ENCODE measurements at regions not wholly inside any gene's neighbourhood (a gene's known extent, or its start where the extent isn't known, plus 50 kb on each side); places are given as distances from the start of the nearest gene placed in this dataset.
"Not testable (repeated sequence)": the region's sequence is repeated elsewhere in the genome, so short reads cannot be mapped to it uniquely, and the experiment has no call there.

GRCh38 chr4:26015133-26015651 is 101.2 kb downstream of the SMIM20 start:
- Histone ChIP-seq H3K4me3 (no peak overlapping the region), H3K9me3 (replicated peaks in 1 of 11) (peaks cover 13 to 36% (median 24%) of the 10 kb centered on the region in 11 experiments), H3K36me3 (no peaks in the 10 kb centered on the region), H3K27ac (no peak overlapping the region), H3K4me1 (peaks cover 0 to 42% (median 0%) of the 10 kb centered on the region in 10 experiments; a peak in 6 of 20 replicates), H3K9ac (no peak overlapping the region), H3K27me3 (no peaks in the 10 kb centered on the region), H3K4me2 (peak overlapping the region in 2 of 11 experiments; percentile 63 to 78; a peak in 4 of 22 replicates), H4K20me1 (no peaks in the 10 kb centered on the region)
- no peak for TF ChIP-seq Cebpa-rat (IDR thresholded peaks at IDR 0.05)

GRCh38 chr4:26015906-26016305 is 101.9 kb downstream of the SMIM20 start:
- no peaks in the 10 kb centered on the region for H3K27me3 ChIP-seq
- no peaks in the 10 kb centered on the region for H3K36me3 ChIP-seq
- peaks cover 13 to 30% (median 21%) of the 10 kb centered on the region in 11 experiments for H3K9me3 ChIP-seq (replicated peaks in 1 of 11)
- no peak for TF ChIP-seq Cebpa-rat (IDR thresholded peaks at IDR 0.05)
- H4K20me1 ChIP-seq: no peaks in the 10 kb centered on the region
- no peak overlapping the region for H3K27ac ChIP-seq
- H3K9ac ChIP-seq: no peak overlapping the region
- no peak overlapping the region for H3K4me2 ChIP-seq
- H3K4me3 ChIP-seq: no peak overlapping the region
- H3K4me1 ChIP-seq: peaks cover 0 to 49% (median 0%) of the 10 kb centered on the region in 10 experiments; a peak in 6 of 20 replicates

- Histone ChIP-seq H3K4me2 (no peak overlapping the region), H3K36me3 (no peaks in the 10 kb centered on the region), H3K27ac (no peak overlapping the region), H4K20me1 (no peaks in the 10 kb centered on the region), H3K4me3 (no peak overlapping the region), H3K9me3 (replicated peaks in 1 of 11) (peaks cover 13 to 30% (median 21%) of the 10 kb centered on the region in 11 experiments), H3K27me3 (no peaks in the 10 kb centered on the region), H3K9ac (no peak overlapping the region), H3K4me1 (peaks cover 0 to 61% (median 0%) of the 10 kb centered on the region in 10 experiments; a peak in 6 of 20 replicates)
- no peak for TF ChIP-seq Cebpa-rat (IDR thresholded peaks at IDR 0.05)
Measured at GRCh38 chr4:26017531-26017930, 103.5 kb downstream of the SMIM20 start.

GRCh38 chr4:26017961-26018700 is 104.1 kb downstream of the SMIM20 start:
- Histone ChIP-seq H3K4me2 (0 out of 22 replicates have a peak overlapping the region, but pooled peaks of 1 of the 11 experiments have one; percentile 2), H3K4me1 (peaks cover 0 to 62% (median 0%) of the 10 kb centered on the region in 10 experiments; a peak in 6 of 20 replicates), H3K9me3 (replicated peaks in 1 of 11) (peaks cover 13 to 30% (median 21%) of the 10 kb centered on the region in 11 experiments)
- not testable (repeated sequence) for H3K4me3 ChIP-seq, H3K36me3 ChIP-seq, H3K9ac ChIP-seq, H3K27ac ChIP-seq, H3K27me3 ChIP-seq, H4K20me1 ChIP-seq

GRCh38 chr4:26020083-26020668 is 106.2 kb downstream of the SMIM20 start:
- H3K4me2 ChIP-seq: peak overlapping the region in 3 of 11 experiments; percentile 55 to 80 (median 71); a peak in 7 of 22 replicates
- H3K27me3 ChIP-seq: no peaks in the 10 kb centered on the region
- peak overlapping the region in 3 of 11 experiments; percentile 9 to 53 (median 40); a peak in 3 of 22 replicates for H3K9ac ChIP-seq
- H3K9me3 ChIP-seq (replicated peaks in 1 of 11): peaks cover 13 to 30% (median 21%) of the 10 kb centered on the region in 11 experiments
- H3K36me3 ChIP-seq: no peaks in the 10 kb centered on the region
- peak overlapping the region in 3 of 11 experiments; percentile 43 to 82 (median 69); a peak in 5 of 22 replicates for H3K27ac ChIP-seq
- TF ChIP-seq Cebpa-rat (IDR thresholded peaks at IDR 0.05): no peak
- H3K4me1 ChIP-seq: peaks cover 0 to 42% (median 0%) of the 10 kb centered on the region in 10 experiments; a peak in 6 of 20 replicates
- H4K20me1 ChIP-seq: no peaks in the 10 kb centered on the region
- H3K4me3 ChIP-seq: no peak overlapping the region

GRCh38 chr4:26020881-26021280 is 106.9 kb downstream of the SMIM20 start:
- Histone ChIP-seq H3K4me3 (no peak overlapping the region), H3K4me2 (peak overlapping the region in 3 of 11 experiments; percentile 55 to 80 (median 71); a peak in 6 of 22 replicates), H3K27me3 (no peaks in the 10 kb centered on the region), H3K27ac (peak overlapping the region in 3 of 11 experiments; percentile 43 to 82 (median 69); a peak in 5 of 22 replicates), H3K4me1 (peaks cover 0 to 38% (median 0%) of the 10 kb centered on the region in 10 experiments; a peak in 6 of 20 replicates), H3K9ac (peak overlapping the region in 2 of 11 experiments; percentile 9 to 53; a peak in 2 of 22 replicates), H3K9me3 (replicated peaks in 1 of 11) (peaks cover 13 to 30% (median 21%) of the 10 kb centered on the region in 11 experiments), H4K20me1 (no peaks in the 10 kb centered on the region), H3K36me3 (no peaks in the 10 kb centered on the region)
- no peak for TF ChIP-seq Cebpa-rat (IDR thresholded peaks at IDR 0.05)

GRCh38 chr4:26021417-26022345 is 107.7 kb downstream of the SMIM20 start:
- Histone ChIP-seq H3K4me1 (peaks cover 0 to 38% (median 0%) of the 10 kb centered on the region in 10 experiments; a peak in 6 of 20 replicates), H3K9ac (no peak overlapping the region; a peak in 1 of 22 replicates), H3K36me3 (no peaks in the 10 kb centered on the region), H3K27ac (no peak overlapping the region), H3K4me3 (no peak overlapping the region), H3K27me3 (no peaks in the 10 kb centered on the region), H3K4me2 (peak overlapping the region in 1 of 11 experiments; percentile 22; a peak in 1 of 22 replicates), H3K9me3 (replicated peaks in 1 of 11) (peaks cover 13 to 26% (median 20%) of the 10 kb centered on the region in 11 experiments), H4K20me1 (no peaks in the 10 kb centered on the region)
- TF ChIP-seq Cebpa-rat (IDR thresholded peaks at IDR 0.05): no peak
